DMS153 (cell line): ENCODE measurements at regions not wholly inside any gene's neighbourhood (a gene's known extent, or its start where the extent isn't known, plus 50 kb on each side); places are given as distances from the start of the nearest gene placed in this dataset.

ENCODE experiments used
- DNase-seq: peaks from one replicate; lab custom pipeline; 2025; lab: John Stamatoyannopoulos, UW

DNA sequence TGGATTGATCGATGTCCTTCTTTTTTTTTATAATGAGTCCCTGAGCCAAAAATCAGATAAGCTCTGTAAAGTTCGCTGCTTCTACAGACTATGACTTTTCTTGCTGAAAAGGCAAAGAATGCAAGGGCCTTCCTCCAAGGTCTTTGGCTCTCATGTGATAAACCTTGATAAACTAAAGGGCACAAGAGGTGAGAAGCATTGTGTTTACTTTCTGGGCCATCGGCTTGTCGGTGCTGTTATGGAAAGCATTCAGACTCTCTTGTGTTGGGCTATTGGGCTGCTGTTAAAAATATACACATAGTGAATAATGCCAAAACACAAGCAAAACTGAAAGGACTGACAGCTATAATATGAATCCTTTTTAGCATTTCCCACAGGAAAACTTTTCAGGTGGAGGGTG is 472.4 kb upstream of the SPHKAP start:
- DNase-seq = no peak

DNA sequence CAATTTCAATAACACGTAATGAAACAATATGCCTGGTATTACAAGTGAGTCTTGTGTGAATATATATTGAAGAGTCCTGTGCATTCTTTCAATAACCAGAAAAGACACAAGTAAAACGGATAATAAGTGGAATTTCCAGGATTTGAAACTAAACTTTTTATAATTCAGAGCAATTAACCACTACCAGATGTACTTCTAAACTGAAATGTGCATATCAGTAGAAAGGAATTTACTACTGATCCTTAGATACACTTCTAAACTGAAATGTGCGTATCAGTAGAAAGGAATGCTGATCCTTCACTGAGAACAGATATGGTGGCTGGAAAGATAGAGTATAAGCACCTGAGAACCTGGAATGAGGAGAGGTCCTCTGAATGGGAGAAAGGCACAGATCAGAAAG is 470.9 kb upstream of the SPHKAP start:
- DNase-seq = no peak

DNA sequence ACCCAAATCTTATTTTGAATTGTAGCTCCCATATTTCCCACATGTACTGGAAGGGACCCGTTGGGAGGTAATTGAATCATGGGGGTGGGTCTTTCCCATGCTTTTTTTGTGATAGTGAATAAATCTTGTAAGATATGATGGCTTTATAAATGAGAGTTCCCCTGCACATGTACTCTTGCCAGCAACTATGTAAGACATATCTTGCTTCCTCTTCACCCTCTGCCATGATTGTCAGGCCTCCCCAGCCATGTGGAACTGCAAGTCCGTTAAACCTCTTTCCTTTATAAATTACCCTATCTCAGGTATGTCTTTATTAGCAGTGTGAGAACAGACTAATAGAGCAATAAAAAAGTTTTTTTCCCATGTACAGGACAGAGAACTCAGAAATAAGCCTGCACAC is 468.4 kb upstream of the SPHKAP start:
- no peak for DNase-seq

DNA sequence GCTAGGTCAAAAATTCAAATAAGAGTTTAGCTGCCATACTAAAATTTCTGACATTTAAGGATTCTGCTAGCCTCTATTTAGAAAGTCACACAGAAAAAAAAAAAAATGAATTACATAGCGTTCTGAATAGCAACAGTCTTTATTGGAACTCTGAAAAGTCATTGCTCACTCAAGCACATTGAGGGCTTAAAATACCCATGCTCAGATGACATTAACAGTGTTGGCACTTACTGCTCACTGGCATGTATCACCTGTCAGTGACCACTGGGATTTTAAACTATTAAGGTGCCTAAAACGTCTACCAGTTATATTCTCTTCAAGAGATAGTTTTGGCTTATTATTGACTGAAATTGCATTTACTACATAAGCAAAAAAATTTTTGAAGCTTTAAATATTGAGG is 468.0 kb upstream of the SPHKAP start:
- no peak for DNase-seq

DNA sequence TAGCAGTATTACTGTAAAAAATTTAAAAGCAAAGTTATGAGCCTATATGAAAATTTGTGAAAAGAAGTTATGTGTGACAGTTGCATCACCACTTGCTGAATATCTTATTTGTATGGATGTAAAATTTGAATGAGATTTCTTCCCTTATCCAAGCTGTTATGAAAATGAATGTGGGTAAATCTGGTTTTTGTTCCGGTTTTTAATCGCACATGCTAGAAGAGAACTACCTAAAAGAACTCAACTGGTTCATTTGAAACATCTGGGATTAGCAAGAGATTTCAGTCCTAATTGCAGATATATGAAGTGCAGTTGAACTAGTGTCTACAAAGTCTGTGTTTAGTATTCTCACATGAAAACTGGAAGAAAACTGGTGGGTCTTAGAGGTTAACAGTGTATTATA is 467.1 kb upstream of the SPHKAP start:
- DNase-seq = no peak

DNA sequence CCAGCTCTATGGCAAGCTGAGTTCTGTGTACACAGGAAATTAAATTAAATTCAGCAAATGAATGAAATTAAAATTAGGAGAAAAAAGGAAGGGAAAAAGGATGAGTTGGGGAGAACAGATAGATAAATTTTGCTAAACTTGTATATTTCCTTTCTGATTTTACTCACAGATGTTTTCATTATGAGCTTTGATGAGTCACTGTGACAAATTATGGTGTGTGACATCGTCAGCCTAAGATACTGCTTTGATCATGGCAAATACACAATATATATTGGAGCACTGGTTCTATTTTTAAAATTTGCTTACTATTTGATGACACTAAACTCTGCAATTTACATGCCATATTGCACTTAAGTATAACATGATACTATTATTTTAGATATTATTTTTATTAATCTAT is 464.6 kb upstream of the SPHKAP start:
- DNase-seq = no peak

DNA sequence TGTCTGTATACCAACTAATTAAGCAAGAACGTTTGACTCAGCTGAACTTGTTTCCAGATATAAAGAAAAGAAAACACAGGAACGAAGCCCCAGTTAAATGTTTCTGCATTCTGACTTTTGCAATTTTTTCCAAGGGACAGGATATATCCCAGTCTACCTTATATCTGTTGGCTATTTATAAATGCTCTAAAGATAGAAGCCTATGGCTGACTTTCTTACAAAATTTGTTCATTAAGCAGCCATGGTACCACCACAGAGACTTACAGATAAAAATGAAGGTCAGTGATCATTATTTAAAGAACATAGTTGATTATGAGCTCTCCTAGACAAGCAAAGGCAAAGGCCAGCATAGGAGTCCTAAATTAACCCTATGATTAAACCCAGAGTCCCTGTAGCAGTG is 462.7 kb upstream of the SPHKAP start:
- DNase-seq = no peak

DNA sequence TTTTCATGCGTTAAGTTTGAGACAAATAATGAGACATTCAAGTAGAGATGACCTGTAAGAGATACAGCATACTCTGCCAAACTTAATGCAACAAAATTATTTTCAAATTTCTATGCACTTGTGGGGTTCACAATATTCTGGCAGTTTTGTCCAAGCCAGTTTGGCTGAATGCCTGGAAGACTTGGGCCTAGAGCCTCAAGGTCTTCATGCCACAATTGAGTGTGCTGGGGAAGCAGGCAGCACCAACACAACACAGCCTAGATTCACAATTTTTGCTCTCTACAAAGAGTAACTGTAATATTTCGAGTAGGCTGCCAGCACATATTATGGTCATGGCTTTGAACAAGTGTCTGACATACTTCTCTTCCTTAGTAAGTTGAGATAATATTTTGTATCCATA is 461.4 kb upstream of the SPHKAP start:
- DNase-seq = no peak

DNA sequence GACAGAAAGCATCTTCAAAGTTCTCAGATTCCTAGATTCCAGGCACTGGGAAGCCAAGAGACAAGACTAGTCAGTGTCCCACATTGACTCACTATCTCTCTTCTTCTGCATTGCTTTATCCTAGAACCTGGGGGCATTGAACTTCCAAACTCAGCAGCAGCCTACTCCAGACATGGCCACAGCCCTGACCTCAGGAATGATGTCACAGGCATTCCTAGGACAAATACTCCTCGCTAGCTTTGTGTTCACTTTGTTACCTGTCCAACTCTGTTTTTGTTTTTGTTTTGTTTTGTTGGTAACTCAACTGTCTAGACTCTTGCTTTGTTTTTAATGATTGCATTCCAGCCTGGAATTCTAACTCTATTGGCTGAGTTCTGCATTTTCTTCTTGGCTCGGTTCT is 449.3 kb upstream of the SPHKAP start:
- DNase-seq = no peak

DNA sequence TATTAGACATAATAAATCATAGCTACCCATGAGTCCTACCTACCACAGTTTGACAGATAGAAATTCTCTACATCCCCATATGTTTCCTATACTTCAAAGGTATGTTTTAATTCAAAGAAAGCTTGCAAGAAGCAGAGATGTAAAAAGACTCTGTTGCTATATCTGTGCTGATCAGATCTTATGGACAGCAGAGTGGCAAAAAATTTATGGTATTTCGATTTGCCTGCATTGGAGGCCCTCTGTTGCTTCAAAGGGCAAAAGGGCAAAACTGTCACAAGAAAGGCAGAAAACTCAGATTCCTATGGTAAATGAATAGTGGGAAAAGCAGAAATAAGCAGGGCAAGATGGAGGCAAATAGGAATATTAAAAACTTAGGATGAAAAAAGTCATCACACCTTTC is 447.8 kb upstream of the SPHKAP start:
- DNase-seq = no peak

DNA sequence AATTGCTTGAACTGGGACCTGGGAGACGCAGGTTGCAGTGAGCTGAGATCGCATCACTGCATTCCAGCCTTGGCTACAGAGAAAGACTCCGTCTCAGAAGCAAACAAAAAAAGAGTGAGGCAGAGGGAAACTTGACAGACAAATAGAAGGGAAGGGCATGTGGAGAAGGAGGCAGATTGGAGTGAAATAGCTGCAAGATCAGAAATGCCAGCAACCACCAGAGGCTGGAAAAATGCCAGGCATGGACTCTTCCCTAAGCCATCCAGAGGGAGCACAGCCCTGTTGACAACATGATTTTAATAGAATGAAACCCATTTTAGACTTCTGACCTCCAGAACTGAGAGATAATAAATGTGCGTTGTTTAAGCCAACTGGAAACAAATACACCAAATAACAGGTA is 447.2 kb upstream of the SPHKAP start:
- DNase-seq = no peak

DNA sequence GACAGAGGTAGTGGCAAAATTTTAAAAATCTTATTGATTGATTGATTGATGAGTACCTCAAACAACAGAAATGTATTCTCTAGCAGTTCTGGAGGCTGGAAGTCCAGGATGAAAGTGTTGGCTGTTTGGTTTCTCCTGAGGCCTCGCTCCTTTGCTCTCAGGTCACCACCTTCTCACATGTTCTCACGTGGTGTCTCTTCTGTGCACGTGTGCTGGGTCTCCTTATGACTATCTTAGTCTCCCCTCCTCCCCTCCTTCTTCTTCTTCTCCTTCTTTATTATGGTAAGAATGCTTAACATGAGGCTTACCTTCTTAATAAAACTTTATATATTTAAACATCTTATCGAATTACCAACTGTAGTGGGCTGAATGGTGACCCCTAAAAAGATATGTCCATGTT is 446.0 kb upstream of the SPHKAP start:
- DNase-seq = no peak

DNA sequence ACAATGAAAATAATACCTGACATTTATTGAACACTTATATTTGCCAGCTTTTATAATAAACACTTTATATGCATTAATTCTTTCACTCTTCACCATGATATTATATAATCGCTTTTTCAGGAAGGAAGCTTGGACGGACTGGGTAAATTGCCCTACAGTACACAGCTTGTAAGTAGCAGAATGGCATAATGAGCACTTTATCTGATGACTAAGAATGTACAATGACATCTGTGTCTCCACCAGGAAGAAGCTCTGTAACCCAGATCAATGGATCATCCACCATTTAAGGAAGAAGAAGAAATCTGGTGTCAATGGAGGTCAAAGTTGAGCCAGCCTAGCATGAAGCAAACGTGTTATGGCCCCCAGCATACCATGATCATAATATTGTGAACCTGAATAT is 444.0 kb upstream of the SPHKAP start:
- DNase-seq = no peak

DNA sequence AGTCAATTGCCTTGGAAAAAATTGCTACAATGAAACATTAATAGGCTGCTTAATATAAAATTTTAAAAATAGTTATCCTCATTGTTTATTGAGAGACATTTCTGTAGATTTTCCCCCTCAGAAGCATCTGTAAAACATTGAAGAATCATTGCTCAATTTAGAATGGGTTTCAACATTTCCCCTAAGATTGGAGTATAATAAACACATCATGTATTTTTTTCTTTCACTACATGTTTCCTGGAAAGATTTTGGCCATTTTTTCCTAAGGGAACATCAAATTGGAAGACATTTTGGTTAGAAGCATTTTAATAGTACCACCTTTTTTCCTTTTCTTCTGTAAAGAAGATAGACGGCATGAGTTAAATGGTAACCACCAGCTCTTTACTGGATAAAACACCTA is 443.2 kb upstream of the SPHKAP start:
- no peak for DNase-seq

DNA sequence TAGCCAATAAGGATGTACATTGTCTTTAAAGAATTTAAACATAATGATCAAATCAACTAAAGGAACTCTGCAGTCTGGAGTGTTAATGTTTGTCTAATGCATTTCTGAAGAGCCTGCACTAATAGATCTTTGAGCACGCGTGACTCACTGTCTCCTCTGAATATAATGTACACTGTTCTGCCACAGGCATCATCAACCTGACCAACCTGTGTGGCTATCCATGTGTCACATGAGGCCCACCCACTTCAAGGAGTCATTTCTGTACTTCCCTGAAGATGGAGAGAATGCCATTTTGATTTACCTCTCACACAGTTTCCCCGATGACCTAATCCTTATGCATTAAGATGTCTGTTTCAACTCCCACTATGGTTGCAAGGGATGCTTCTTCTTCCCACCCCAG is 434.0 kb upstream of the SPHKAP start:
- no peak for DNase-seq

DNA sequence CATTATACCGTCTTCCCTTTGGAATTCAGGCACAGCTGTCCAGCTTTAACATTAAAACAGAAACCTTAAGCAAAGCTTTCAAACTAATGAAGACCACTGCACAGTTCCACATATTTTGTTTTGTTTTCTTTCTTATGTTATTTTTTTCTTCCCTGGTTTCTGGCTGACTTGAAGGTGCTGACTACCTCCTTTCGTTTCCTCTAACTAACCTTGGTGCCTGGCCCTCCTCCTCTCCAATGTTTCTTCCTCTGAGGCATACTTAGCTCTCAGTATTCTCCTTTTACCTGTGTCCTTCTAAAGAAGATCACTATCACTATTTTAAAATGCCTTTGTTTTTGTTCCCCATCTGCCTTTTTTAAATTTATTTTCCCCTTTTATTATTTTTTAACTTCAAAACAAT is 433.3 kb upstream of the SPHKAP start:
- no peak for DNase-seq

DNA sequence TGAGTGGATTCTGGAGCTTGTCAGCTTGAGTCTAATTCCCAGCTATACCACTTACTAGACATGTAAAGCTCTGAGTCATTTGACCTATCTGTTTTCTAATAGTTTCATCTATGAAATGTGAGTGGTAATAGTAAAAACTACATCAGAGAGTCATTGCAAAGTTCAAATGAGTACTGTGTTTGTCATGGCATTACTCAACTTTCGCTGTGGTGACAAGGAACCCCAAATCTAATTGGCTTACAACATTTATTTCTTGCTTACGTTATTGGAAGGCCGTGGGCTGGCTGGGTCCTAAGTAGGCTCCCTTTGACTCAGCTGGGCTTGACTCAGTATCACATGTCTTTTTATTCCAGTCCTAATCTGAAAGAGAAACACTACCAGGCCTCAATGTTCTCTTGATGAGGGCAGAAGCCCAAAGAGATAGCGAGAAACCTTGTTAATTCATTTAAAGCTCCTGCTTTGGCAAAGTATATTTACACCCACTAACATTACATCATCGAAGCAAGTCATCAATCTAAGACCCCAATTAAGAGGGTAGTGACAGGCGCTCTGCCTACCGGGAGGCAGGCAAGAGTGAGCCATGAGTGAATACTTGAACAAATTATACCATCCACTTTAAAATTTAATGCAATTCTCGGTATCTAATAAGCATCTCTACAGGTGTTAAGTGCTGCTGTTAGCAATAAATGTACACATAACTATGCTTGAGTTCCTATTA is 431.8 kb upstream of the SPHKAP start:
- DNase-seq = peak; percentile 64

DNA sequence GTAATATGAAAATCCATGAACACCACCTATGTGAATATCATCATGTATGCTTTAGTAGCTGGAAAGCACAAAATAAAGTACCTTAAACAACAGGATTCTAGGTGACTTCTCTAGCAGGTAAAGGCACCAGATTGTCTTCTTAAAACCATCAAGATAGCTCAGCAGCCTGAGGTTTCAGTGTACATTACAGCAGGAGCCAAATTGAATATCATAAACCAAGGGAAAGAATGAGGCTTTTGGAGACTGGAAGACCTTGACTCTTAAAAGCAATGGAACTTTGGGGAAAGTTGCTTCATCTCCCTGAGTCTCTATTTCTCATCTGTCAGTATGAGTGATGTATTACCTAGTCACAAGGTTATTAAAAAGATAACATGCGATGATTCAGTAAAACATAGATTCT is 429.7 kb upstream of the SPHKAP start:
- DNase-seq = no peak

DNA sequence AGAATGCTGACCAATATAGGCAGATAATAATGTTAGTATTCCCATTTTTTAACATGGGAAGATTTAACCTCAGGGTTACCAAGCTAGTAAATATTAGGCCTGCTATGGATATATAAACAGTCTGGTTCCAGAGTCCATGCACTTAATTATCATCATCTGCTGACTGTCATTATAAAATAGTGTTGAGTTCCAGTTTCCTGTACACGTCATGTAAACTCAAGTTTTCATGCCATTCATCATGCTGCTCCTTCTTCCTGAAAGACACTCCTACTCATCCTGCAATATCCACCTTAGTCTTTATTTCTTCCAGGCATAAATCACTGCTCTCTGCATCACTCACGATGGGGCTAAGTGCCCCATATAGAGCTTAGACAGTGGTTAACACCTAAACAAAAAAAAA is 420.8 kb upstream of the SPHKAP start:
- DNase-seq = no peak

DNA sequence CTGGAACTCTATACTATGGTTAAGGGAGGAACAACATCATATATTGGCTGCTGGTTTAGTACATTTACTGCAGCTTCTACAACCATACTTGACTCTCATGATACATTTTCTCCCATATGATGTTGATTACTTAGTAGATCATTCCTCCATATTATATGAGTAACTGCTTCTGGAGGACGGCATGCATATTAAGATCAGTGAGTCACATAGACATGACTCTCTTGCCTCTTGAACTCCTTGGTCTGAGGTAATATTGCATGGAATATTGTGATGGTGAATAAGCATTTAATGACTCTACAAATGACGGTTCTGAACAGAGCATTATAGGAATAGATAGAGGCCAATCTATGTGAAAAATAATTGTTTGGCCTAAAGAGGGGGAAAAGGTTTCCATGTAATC is 418.8 kb upstream of the SPHKAP start:
- DNase-seq = no peak

DNA sequence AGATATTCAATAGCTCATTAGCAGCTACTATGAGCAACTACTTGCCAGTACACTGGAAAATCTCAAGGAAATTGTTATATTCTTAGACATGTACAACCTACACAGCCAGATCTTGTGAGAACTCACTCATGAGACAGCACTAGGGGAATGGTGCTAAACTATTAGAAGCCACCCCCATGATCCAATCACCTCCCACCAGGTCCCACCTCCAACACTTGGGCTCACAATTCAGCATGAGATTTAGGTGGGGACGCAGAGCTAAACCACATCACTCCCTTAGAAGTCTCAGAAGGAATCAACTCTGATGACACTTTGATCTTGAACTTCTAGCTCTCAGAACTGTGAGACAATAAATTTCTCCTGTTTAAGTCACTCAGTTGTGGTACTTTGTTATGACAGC is 418.3 kb upstream of the SPHKAP start:
- no peak for DNase-seq

DNA sequence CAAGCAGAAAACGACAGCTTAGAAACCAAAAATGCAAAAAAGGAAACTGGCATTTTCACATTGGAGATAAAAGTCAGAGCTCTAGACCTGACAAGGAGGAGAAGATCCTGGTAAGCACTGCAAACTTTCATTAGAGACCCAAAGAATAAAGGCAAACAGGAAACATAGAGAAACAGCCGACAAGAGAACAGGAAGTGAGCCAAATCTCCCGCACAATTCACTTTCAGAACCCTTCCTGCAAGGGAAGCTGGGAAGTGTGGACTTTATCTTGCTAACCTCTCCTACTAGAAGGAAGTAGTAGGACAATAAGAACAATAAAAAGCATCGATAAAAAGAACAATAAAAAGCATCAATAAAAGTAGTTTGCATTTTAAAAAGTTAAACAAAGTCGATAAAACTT is 417.8 kb upstream of the SPHKAP start:
- DNase-seq = no peak

DNA sequence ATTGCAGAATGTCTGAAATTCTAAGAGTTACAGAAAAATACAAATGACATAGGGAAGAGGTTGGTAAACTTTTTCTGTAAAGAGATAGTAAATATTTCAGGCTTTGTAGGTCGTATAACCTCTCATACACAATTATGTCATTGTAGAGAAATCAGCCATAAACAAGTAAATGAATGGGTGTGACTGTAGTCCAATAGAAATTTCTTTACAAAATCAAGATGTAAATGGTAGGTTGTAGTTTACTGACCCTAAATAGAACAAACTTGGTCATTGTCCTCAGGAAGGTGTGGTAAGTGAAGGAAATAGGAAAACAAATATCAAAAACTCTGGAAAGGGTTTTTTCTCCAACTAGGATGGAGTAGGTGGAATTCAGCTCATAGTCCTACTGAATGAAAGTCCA is 415.5 kb upstream of the SPHKAP start:
- no peak for DNase-seq

DNA sequence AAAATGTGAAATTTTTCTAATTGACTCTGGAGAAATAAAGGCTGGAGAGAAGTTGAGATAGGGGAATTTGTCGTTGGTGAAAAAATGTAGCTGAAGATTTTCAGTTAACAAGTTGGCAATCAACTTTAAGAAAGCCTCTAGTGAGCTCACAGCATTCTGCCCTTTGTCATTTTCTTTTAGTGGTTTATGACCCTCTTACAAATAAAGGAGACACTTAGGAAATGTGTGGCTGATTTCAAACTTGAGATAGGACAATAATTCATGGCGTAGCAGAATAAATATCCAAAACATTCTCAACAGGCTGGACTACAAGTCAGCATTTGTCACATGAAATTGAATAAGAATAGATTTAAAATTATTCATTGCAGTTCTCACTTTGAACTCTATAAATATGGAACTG is 412.5 kb upstream of the SPHKAP start:
- DNase-seq = no peak

DNA sequence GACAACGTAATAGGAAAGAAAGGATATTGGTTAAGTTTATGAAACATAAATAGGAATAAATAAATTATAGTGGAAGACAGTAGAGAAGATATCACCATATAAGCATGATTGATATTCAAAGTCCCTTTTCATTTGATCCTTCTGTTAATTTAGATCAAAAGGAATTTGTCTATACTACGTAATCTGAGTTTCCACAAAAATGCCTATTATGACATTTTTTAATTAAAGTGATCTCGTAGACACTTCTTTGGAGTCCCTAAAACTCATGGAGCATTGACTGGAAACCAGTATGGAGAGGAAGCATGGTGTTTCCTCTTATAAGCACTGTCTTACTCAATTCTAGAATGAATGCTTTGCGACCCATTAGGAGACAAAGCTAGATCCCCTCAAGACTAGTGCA is 411.4 kb upstream of the SPHKAP start:
- no peak for DNase-seq
